Fibroblast of villous mesenchyme (primary cell): ENCODE measurements at regions not wholly inside any gene's neighbourhood (a gene's known extent, or its start where the extent isn't known, plus 50 kb on each side); places are given as distances from the start of the nearest gene placed in this dataset.
A peak's percentile ranks its signal among the peaks of the same experiment; 100 is the strongest.

Experiments used
- DNase-seq: peaks from one replicate; pipeline ENCODE4 v3.0.0-alpha.2; 2010; ENCODE audit warnings: low read depth
- H3K4me3 ChIP-seq: 2 replicates; pipeline ENCODE4 v1.5.1; 2011; ENCODE audit warnings: low read depth, mild to moderate bottlenecking, low read length
- TF ChIP-seq, protein P1 (sequence below): IDR thresholded peaks from 2 replicates; pipeline ENCODE4 v1.5.1; 2012; ENCODE audit warnings: low read depth, mild to moderate bottlenecking, low read length; ENCODE audit not compliant: insufficient read depth

GRCh38 chr6:916131-916530, 223.2 kb upstream of the EXOC2 start:
- no peak overlapping the region for H3K4me3 ChIP-seq
- TF ChIP-seq, protein P1, sequence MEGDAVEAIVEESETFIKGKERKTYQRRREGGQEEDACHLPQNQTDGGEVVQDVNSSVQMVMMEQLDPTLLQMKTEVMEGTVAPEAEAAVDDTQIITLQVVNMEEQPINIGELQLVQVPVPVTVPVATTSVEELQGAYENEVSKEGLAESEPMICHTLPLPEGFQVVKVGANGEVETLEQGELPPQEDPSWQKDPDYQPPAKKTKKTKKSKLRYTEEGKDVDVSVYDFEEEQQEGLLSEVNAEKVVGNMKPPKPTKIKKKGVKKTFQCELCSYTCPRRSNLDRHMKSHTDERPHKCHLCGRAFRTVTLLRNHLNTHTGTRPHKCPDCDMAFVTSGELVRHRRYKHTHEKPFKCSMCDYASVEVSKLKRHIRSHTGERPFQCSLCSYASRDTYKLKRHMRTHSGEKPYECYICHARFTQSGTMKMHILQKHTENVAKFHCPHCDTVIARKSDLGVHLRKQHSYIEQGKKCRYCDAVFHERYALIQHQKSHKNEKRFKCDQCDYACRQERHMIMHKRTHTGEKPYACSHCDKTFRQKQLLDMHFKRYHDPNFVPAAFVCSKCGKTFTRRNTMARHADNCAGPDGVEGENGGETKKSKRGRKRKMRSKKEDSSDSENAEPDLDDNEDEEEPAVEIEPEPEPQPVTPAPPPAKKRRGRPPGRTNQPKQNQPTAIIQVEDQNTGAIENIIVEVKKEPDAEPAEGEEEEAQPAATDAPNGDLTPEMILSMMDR, result no peak
- no peak for DNase-seq

DNA sequence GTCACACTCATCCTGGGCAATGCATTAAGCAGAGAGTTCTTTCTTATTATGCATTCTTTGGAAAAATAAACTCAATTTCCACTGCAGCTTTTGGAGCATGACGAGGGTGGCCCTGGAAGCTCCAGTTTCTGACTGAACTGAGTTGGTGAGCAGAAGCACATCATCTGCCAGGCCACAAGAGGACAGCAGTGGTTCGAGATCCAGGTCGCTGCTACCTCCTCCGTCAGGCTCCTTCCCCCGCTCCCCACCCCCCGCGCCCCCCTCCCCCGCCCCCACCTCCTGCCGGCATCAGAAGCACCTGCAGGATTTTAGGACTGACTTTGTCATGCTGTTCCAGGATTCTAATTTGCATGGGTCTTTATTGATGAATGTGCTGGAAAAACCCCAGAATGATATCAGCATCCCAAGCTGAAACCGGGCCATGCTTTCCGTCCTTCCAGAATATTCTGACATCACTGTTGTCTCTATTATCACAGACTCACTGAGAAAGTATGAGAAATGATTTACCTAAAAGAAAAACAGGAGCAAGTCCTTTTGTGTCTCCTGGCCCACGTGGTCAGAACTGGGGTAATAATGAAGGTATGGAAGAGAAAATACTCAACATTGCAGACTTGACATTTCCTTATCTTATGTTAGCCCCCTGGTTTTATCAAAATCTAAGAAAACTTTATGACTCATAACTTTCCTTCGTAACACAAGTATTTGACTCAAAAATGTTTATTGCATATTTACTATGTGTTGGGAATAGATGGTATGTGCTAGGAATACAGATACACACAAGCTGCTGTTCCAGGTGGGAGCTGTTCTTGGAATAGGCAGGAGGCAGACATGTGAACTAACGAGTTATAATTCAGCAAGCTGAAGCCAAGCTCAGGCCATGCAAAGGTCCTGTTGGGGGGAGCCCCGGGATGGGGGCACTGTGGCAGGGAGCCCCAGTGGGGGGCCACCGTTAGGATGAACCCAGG, 220.2 kb upstream of the EXOC2 start:
- peak; percentile 48 for DNase-seq
- H3K4me3 ChIP-seq, result no peak overlapping the region
- TF ChIP-seq, protein P1, result peak; percentile 63

DNA sequence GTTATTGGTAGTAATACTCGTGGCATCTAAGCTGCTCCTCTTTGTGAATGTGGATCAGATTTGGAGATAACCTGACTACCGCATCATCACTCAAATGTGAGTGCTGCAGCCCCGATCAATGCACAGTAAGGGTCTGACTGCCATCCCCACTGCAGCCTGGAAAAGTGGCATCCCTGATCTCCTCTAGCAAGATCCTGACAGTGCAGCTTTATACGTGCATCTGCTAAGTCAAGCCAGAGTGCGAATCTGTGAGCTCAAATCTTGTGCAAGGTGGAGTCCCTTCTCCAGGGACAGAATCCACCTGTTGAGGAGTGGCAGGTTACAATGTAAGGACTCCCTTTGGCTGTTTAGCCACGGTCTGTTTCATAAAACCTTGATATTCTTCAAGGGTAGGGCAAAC, 215.0 kb upstream of the EXOC2 start:
- no peak for DNase-seq
- TF ChIP-seq, protein P1, result no peak
- no peak overlapping the region for H3K4me3 ChIP-seq

DNA sequence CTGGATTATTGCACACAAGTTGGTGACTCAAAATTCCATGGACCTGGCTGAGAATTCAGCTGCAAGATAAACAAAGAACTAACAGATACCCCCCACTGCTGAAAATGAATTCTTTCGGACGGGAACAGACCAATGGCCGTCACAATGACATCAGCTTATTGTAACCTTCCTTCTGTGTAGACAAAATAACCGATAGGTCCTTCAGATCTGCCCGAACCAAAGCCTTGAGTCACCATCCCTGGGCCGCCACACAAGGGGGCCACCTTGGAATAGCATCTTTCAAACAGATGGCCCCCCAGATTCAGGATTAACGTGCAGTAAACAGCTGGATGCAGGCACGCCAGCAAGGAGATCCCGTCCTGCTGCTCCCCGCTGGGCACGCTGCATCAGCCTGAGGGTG, 214.0 kb upstream of the EXOC2 start:
- TF ChIP-seq, protein P1, result no peak
- H3K4me3 ChIP-seq, result no peak overlapping the region
- no peak for DNase-seq

- TF ChIP-seq, protein P1, result no peak
- no peak overlapping the region for H3K4me3 ChIP-seq
Measured at GRCh38 chr6:905556-905955, 212.6 kb upstream of the EXOC2 start.

DNA sequence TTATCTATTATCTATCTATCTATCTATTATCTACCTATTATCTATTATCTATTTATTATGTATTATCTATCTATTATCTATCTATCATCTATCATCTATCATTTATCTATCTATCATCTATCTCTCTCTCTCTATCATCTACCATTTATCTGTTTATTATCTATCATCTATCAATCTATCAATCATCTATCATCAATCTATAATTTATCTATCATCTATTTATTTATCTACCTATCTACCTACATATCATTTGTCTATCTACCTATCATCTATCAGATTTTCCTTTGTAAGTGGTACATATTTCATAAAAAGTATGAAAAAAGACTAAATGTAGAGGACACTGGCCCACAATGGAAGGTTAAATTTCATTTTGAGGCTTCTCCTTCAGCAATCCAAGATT, 212.1 kb upstream of the EXOC2 start:
- TF ChIP-seq, protein P1, result no peak
- no peak overlapping the region for H3K4me3 ChIP-seq
- DNase-seq, result no peak

More at GRCh38 chr6:905556-905955, 212.6 kb upstream of the EXOC2 start:
- no peak for DNase-seq
